DOHH2 (cell line): ENCODE measurements at regions not wholly inside any gene's neighbourhood (a gene's known extent, or its start where the extent isn't known, plus 50 kb on each side); places are given as distances from the start of the nearest gene placed in this dataset.

ENCODE experiments used
- EZH2phosphoT487 ChIP-seq: fragments of 200-600 bp; sonication (generic); IDR thresholded peaks from 2 replicates; pipeline ENCODE4 v1.6.1; 2017; ENCODE audit warnings: borderline replicate concordance, mild to moderate bottlenecking, antibody characterized with exemption, low read length, moderate library complexity, mixed read lengths
- TF ChIP-seq, protein P1 (sequence below): fragments of 200-600 bp; sonication (generic); IDR thresholded peaks from one replicate; pipeline ENCODE4 v1.5.1; 2014; ENCODE audit warnings: antibody characterized with exemption, mild to moderate bottlenecking, low read depth, low read length; ENCODE audit not compliant: poor library complexity, severe bottlenecking

DNA sequence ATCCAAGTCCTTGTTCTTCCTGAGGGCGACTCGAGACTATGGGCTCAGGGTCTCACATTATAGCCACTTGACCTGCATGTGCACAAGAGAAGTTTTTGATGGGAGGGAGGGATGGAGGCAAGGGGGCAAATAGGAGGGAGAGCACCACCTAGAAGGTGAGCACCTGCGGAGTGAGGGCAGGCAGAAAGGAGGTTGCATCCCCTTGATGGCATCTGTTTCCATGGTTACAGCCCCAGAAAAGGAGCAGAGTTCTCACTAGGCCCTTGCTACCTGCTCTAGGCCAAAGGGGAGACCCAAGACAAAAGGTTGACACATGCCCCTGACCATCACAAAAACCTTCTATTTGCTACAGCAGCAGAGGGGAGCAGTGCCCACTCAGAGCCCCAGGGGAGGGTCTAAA lies 131.5 kb upstream of the SERTAD2 start:
- TF ChIP-seq, protein P1, sequence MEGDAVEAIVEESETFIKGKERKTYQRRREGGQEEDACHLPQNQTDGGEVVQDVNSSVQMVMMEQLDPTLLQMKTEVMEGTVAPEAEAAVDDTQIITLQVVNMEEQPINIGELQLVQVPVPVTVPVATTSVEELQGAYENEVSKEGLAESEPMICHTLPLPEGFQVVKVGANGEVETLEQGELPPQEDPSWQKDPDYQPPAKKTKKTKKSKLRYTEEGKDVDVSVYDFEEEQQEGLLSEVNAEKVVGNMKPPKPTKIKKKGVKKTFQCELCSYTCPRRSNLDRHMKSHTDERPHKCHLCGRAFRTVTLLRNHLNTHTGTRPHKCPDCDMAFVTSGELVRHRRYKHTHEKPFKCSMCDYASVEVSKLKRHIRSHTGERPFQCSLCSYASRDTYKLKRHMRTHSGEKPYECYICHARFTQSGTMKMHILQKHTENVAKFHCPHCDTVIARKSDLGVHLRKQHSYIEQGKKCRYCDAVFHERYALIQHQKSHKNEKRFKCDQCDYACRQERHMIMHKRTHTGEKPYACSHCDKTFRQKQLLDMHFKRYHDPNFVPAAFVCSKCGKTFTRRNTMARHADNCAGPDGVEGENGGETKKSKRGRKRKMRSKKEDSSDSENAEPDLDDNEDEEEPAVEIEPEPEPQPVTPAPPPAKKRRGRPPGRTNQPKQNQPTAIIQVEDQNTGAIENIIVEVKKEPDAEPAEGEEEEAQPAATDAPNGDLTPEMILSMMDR: no peak
- no peak for TF ChIP-seq EZH2phosphoT487
